ENCODE measurements at regions not wholly inside any gene's neighbourhood (a gene's known extent, or its start where the extent isn't known, plus 50 kb on each side); places are given as distances from the start of the nearest gene placed in this dataset.

- no peak for DNase-seq (ENCODE audit: low spot score)
These were observed 183.5 kb downstream of the CBLN2 start for GRCh38 chr18:72360634-72361033.

GRCh38 chr18:72342933-72343332 lies 201.2 kb downstream of the CBLN2 start:
- DNase-seq (ENCODE audit: low spot score), result no peak

- DNase-seq (ENCODE audit: low spot score), result no peak
These were observed 204.2 kb downstream of the CBLN2 start for GRCh38 chr18:72339976-72340375.

GRCh38 chr18:72336786-72337185 lies 207.4 kb downstream of the CBLN2 start:
- no peak for DNase-seq (ENCODE audit: low spot score)

GRCh38 chr18:72329533-72329932 lies 214.6 kb downstream of the CBLN2 start:
- DNase-seq (ENCODE audit: low spot score), result no peak

- DNase-seq (ENCODE audit: low spot score), result no peak
These were observed 218.8 kb downstream of the CBLN2 start for GRCh38 chr18:72325307-72325706.

DNA sequence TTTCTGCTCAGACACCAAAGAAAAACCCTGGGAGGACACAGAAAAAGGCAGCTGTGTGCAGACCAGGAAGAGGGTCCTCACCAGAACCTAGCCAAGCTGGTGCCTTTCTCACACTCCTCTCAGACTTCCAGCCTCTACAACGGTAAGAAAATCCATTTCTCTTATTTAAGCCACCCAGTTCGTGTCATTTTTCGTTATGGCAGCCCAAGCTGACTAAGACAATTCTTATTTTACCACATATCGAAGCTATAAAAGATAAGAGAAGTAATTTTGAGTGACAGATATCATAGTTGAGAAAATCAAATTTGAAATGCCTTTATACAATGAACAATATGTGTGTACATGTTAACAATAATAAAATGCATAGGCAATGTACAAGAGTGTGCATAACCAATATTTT lies 219.5 kb downstream of the CBLN2 start:
- no peak for DNase-seq (ENCODE audit: low spot score)

- DNase-seq (ENCODE audit: low spot score), result no peak
These were observed 227.6 kb downstream of the CBLN2 start for GRCh38 chr18:72316497-72316896.

DNA sequence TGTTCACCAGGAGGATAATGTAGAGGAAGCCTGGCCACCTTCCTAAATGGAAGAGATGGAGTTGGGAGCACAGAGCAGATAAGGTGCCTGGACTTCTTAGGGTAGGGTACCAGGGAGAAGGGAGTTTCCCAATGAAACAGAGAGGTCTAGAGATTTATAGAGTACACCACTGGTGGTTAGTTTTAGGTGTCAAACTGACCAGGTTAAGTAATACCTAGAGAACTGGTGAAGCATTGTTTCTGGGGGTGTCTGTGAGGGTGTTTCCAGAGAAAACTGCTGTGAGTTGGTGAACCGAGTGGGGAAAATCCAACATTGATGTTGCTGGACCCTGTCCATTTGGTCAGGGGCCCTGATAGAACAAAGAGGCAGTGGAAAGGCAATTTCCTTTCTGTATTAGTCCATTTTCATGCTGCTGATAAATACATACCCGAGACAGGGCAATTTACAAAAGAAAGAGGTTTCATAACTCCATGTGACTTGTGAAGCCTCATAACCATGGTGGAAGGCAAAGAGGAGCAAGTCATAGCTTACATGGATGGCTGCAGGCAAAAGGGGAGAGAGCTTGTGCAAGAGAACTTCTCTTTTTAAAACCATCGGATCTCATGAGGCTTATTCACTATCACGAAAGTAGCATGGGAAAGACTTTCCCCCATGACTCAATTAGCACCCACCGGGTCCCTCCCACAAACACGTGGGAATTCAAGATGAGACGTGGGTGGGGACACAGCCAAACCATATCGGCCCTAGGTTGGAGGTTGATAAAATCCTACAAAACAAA lies 260.8 kb downstream of the CBLN2 start:
- no peak for DNase-seq (ENCODE audit: low spot score)

- no peak for DNase-seq (ENCODE audit: low spot score)
These were observed 271.1 kb downstream of the CBLN2 start for GRCh38 chr18:72273025-72273424.

GRCh38 chr18:72261590-72261989 lies 282.6 kb downstream of the CBLN2 start:
- DNase-seq (ENCODE audit: low spot score), result no peak

- no peak for DNase-seq (ENCODE audit: low spot score)
These were observed 298.1 kb downstream of the CBLN2 start for GRCh38 chr18:72246076-72246475.

DNA sequence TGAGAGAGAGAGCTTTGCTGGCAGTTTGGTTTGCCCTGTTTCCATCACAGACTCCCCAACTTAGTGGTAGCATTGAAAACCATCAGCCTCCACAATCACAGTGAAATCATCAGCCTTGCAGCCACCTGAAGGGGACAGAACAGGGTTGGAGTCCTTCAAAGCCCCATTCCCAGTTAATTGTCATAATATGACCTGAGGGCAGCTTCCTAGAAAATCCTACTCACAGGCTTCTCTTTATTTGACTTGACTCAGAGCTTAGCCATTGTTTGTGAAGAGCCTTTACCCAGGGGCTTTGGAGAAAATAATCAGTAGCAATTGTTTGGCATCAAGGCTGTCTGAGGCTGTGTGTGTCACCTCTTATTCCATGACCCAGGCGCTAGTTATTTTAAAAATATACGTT lies 308.7 kb downstream of the CBLN2 start:
- no peak for DNase-seq (ENCODE audit: low spot score)

DNA sequence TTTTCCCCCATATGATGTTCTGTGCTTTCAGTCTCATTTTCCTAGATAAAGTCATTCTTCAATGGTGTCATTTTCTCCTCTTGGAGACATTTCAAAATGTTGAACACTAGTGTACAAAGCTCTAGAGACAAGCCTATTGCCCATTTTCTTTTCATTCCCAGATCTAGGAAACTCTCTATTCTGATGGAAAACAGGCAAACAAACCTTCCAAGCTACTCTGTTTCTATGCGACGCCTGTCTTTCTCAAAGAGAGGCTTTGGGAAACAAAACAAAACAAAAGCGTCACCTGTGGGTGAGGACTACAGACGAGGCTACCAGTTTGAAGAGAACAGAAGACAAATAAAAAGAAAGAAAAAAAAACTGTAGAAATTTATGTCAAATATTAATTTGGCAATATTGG lies 311.0 kb downstream of the CBLN2 start:
- DNase-seq (ENCODE audit: low spot score), result no peak

DNA sequence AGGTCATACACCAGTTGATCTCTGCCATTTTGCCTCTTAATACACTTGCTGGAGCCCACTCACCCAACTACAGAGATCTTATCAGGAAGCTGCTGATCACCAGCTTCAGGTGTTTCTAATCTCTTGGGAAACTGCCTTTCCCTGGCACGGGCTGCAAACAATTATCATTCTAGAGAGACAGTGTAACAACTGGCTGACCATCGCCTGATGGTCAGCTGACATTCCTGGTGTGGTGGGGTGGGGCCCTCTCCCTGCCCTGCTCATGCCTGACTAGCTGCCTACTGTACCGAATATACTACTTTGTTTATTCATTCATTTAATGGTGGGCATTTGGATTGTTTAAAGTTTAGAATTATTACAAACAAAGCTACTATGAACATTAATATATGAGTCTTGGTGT lies 311.5 kb downstream of the CBLN2 start:
- no peak for DNase-seq (ENCODE audit: low spot score)

- no peak for DNase-seq (ENCODE audit: low spot score)
These were observed 318.2 kb downstream of the CBLN2 start for GRCh38 chr18:72225958-72226357.

GRCh38 chr18:72223733-72224132 lies 320.4 kb downstream of the CBLN2 start:
- no peak for DNase-seq (ENCODE audit: low spot score)

- no peak for DNase-seq (ENCODE audit: low spot score)
These were observed 335.0 kb downstream of the CBLN2 start for GRCh38 chr18:72208920-72209676.

DNA sequence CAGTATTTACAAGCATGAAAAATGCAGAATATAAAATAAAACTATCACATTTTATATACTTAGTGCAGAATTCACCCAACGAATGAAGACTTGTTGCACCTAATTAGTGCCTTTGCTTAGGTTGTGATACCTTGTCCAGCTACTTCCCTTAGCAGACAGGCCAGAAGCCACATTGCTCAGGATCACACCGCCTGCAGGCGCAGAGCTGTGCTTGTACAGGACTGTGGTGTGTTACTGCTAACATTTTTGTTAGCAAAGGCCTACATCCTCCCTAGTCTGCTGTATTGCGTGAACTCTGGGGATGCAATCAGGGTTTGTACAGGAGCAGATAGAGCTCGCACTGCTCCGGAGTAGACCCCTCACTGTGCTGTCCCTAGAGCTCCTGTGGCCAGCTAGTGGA lies 336.9 kb downstream of the CBLN2 start:
- DNase-seq (ENCODE audit: low spot score), result no peak

- no peak for DNase-seq (ENCODE audit: low spot score)
These were observed 337.3 kb downstream of the CBLN2 start for GRCh38 chr18:72206814-72207213.

GRCh38 chr18:72201032-72201431 lies 343.1 kb downstream of the CBLN2 start:
- DNase-seq (ENCODE audit: low spot score), result no peak

GRCh38 chr18:72197591-72197990 lies 346.6 kb downstream of the CBLN2 start:
- no peak for DNase-seq (ENCODE audit: low spot score)

- DNase-seq (ENCODE audit: low spot score), result no peak
These were observed 350.1 kb downstream of the CBLN2 start for GRCh38 chr18:72194072-72194471.
